Vagina (tissue), 2 donors: ENCODE measurements at regions not wholly inside any gene's neighbourhood (a gene's known extent, or its start where the extent isn't known, plus 50 kb on each side); places are given as distances from the start of the nearest gene placed in this dataset.

Experiments
- CTCF ChIP-seq, 3 experiments: fragments of 450-650 bp in 2 of 3; fragments of 200-600 bp in 1 of 3; sonication (generic) in 1 of 3; IDR thresholded peaks; one replicate each; pipeline ENCODE4 v1.5.1; 2017 to 2019; ENCODE audit warnings: antibody characterized with exemption in 3 of 3, mild to moderate bottlenecking in 2 of 3, moderate library complexity in 2 of 3
- POLR2A ChIP-seq, 2 donors: fragments of 450-650 bp; IDR thresholded peaks; one replicate each; pipeline ENCODE4 v1.6.1; 2017; ENCODE audit warnings: antibody characterized with exemption in 2 of 2, mild to moderate bottlenecking in 2 of 2, moderate library complexity in 2 of 2

DNA sequence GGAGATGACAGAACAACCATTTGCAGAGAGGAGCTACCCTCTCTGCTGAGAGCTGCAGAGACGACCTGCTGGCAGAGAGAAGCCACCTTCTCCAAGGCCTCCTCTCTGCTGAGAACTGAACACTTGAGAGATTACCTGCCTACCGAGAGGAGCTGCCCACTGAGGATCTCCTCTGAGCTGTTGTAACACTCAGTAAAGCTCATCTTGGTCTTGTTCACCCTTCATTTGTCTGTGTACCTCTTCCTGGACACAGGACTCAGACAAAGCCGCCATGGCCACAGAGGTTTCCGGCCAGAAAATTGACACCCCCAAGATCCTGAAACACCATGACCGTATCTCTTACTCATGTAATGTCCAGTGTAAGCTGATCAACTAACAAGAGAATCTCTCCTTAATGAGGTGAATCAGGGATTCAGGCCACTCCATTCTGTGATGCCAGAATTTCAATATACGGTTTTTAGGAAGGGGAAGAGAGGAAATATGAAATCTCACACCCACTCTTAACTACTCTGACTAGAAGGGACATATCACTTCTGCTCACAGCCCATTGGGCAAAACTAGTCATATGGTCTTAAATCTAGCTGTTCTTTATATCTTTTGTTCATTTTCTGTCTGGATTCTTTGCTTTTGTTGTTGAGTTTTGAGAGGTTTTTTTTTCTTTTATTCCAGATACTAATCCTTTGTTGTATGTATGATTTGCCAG, 83.8 kb downstream of the RHOU start:
- TF ChIP-seq POLR2A (IDR thresholded peaks at IDR 0.05), result no peak
- TF ChIP-seq CTCF (IDR thresholded peaks at IDR 0.05), result no peak
